IMR-90 (cell line): ENCODE measurements at regions not wholly inside any gene's neighbourhood (a gene's known extent, or its start where the extent isn't known, plus 50 kb on each side); places are given as distances from the start of the nearest gene placed in this dataset.

Experiments
- ATAC-seq: fragments of 200-7000 bp; cut with Tn5 transposase; 2 replicates; pipeline ENCODE4 v1.9.1; 2020; ENCODE audit warnings: low read depth, mild to moderate bottlenecking, moderate library complexity
- BruUV-seq: library from RNA; stranded (reverse); fragments of 400-500 nt; replicated peaks from 2 replicates; lab custom pipeline; 2021; lab: Mats Ljungman, UMichigan
- CTCF ChIA-PET: fragments of 300-600 bp; formaldehyde crosslinking; extraction: SDS; loops from one replicate; lab custom pipeline; 2021; ENCODE audit warnings: antibody characterized with exemption; lab: Yijun Ruan, JAX
- POLR2A ChIA-PET: fragments of 300-600 bp; sonication (Branson Sonifier 250); formaldehyde crosslinking; loops from one replicate; lab custom pipeline; 2022; ENCODE audit warnings: antibody characterized with exemption; ENCODE audit not compliant: unreplicated experiment; lab: Charles Lee
- DNase-seq: peaks from one replicate; pipeline ENCODE4 v3.0.0; 2013
- H2AFZ ChIP-seq: replicated peaks from 2 replicates; pipeline ENCODE3; 2013; ENCODE audit warnings: low read length, mild to moderate bottlenecking; ENCODE audit not compliant: poor library complexity
- H2AK5ac ChIP-seq: 2 replicates; pipeline ENCODE4 v1.6.1; 2013; ENCODE audit warnings: low read depth, low read length, inconsistent platforms
- H2AK9ac ChIP-seq: replicated peaks from 2 replicates; pipeline ENCODE3; 2013; ENCODE audit warnings: mild to moderate bottlenecking, low read depth, low read length, moderate library complexity; ENCODE audit not compliant: poor library complexity
- H2BK120ac ChIP-seq: 2 replicates; pipeline ENCODE4 v1.6.1; 2013; ENCODE audit warnings: low read depth, low read length, inconsistent platforms
- H2BK15ac ChIP-seq: 3 replicates; pipeline ENCODE4 v1.6.1; 2013; ENCODE audit warnings: low read depth, low read length, inconsistent platforms
- H2BK20ac ChIP-seq: 2 replicates; pipeline ENCODE4 v1.6.1; 2013; ENCODE audit warnings: low read depth, mild to moderate bottlenecking, inconsistent platforms, low read length, moderate library complexity
- H2BK5ac ChIP-seq: 2 replicates; pipeline ENCODE4 v1.6.1; 2013; ENCODE audit warnings: mild to moderate bottlenecking, low read depth, low read length, inconsistent platforms; ENCODE audit not compliant: poor library complexity, severe bottlenecking
- H3K14ac ChIP-seq: replicated peaks from 2 replicates; pipeline ENCODE4 v1.6.1; 2013; ENCODE audit warnings: low read depth, low read length, inconsistent platforms
- H3K18ac ChIP-seq: 2 replicates; pipeline ENCODE4 v1.6.1; 2013; ENCODE audit warnings: low read depth, low read length, control low read depth
- H3K23ac ChIP-seq: 2 replicates; pipeline ENCODE4 v1.6.1; 2013; ENCODE audit warnings: low read depth, low read length, inconsistent platforms
- H3K27ac ChIP-seq: 2 replicates; pipeline ENCODE4 v1.5.1; 2013; ENCODE audit warnings: mild to moderate bottlenecking, control low read depth, low read length; ENCODE audit not compliant: insufficient read depth
- H3K27me3 ChIP-seq: 2 replicates; pipeline ENCODE4 v1.6.1; 2013; ENCODE audit warnings: low read length; ENCODE audit not compliant: control insufficient read depth, insufficient read depth
- H3K36me3 ChIP-seq: 2 replicates; pipeline ENCODE4 v1.6.1; 2013; ENCODE audit warnings: low read length, mixed read lengths; ENCODE audit not compliant: control insufficient read depth, insufficient read depth
- H3K4ac ChIP-seq: 2 replicates; pipeline ENCODE4 v1.6.1; 2013; ENCODE audit warnings: low read depth, low read length, inconsistent platforms
- H3K4me1 ChIP-seq: 2 replicates; pipeline ENCODE4 v1.6.1; 2013; ENCODE audit warnings: low read length, mixed read lengths; ENCODE audit not compliant: control insufficient read depth, insufficient read depth
- H3K4me2 ChIP-seq: 2 replicates; pipeline ENCODE4 v1.6.1; 2013; ENCODE audit warnings: low read depth, mild to moderate bottlenecking, control low read depth, low read length, moderate library complexity
- H3K4me3 ChIP-seq: 2 replicates; pipeline ENCODE4 v1.5.1; 2013; ENCODE audit warnings: low read depth, mild to moderate bottlenecking, control low read depth, low read length, moderate library complexity; ENCODE audit not compliant: insufficient read depth
- H3K56ac ChIP-seq: 2 replicates; pipeline ENCODE4 v1.6.1; 2013; ENCODE audit warnings: low read length, inconsistent platforms; ENCODE audit not compliant: insufficient read depth; ENCODE audit errors: extremely low read depth
- H3K79me1 ChIP-seq, 2 experiments: 2 replicates each; pipeline ENCODE4 v1.6.1; 2013; ENCODE audit warnings: low read length in 2 of 2, inconsistent platforms in 1 of 2, low read depth in 1 of 2
- H3K9ac ChIP-seq: 2 replicates; pipeline ENCODE4 v1.6.1; 2013; ENCODE audit warnings: low read depth, low read length, control low read depth
- H3K9me1 ChIP-seq: 2 replicates; pipeline ENCODE4 v1.6.1; 2013; ENCODE audit warnings: low read length, inconsistent platforms; ENCODE audit not compliant: insufficient read depth
- H3K9me3 ChIP-seq: 2 replicates; pipeline ENCODE4 v1.6.1; 2013; ENCODE audit warnings: low read length; ENCODE audit not compliant: control insufficient read depth, insufficient read depth
- H4K20me1 ChIP-seq: 2 replicates; pipeline ENCODE4 v1.6.1; 2013; ENCODE audit warnings: low read length, inconsistent platforms; ENCODE audit not compliant: insufficient read depth
- H4K5ac ChIP-seq: 2 replicates; pipeline ENCODE4 v1.6.1; 2013; ENCODE audit warnings: mild to moderate bottlenecking, low read depth, low read length, control low read depth
- H4K8ac ChIP-seq, 2 experiments: 2 replicates each; pipeline ENCODE4 v1.6.1; 2013; ENCODE audit warnings: low read depth in 2 of 2, low read length in 2 of 2, control low read depth in 1 of 2, inconsistent platforms in 1 of 2
- H4K91ac ChIP-seq: 2 replicates; pipeline ENCODE4 v1.6.1; 2013; ENCODE audit warnings: low read depth, low read length, inconsistent platforms; ENCODE audit not compliant: insufficient read depth
- BHLHE40 ChIP-seq: fragments of 150-350 bp; IDR thresholded peaks from 2 replicates; pipeline ENCODE4 v1.6.1; 2016; ENCODE audit warnings: mild to moderate bottlenecking, low read depth, low read length
- CHD1 ChIP-seq: IDR thresholded peaks from 2 replicates; pipeline ENCODE4 v1.6.1; 2012; ENCODE audit warnings: low read depth, low read length, improper control_type of control experiment
- MXI1 ChIP-seq: IDR thresholded peaks from 2 replicates; pipeline ENCODE4 v1.6.1; 2012; ENCODE audit warnings: low read depth, mild to moderate bottlenecking, low read length, moderate library complexity, borderline replicate concordance
- NFE2L2 ChIP-seq: fragments of 150-350 bp; IDR thresholded peaks from 2 replicates; pipeline ENCODE4 v1.6.1; 2016; ENCODE audit warnings: low read depth, mild to moderate bottlenecking, low read length
- USF2 ChIP-seq: fragments of 150-350 bp; IDR thresholded peaks from 2 replicates; pipeline ENCODE4 v1.6.1; 2017; ENCODE audit warnings: mild to moderate bottlenecking, antibody characterized with exemption, low read length, low read depth
- WGBS, 2 experiments: methylation state at CpG; one replicate each; pipeline versions ENCODE4 v1.1.5 to v1.1.7; 2013; ENCODE audit warnings: missing lambda C conversion rate in 2 of 2; ENCODE audit not compliant: insufficient read length in 1 of 2; ENCODE audit errors: extremely low coverage in 2 of 2; 5-methylcytosine and 5-hydroxymethylcytosine counted together
- dilution Hi-C: fragments of 300-500 bp; cut with HindIII; formaldehyde crosslinking; loops from one replicate; pipeline ENCODE4 v1.14.3; 2018; ENCODE audit warnings: low sequenced_read_pairs; ENCODE audit not compliant: unreplicated experiment
- in situ Hi-C: fragments of 300-500 bp; cut with MboI; formaldehyde crosslinking; loops from 3 replicates; pipeline ENCODE4 v1.14.3; 2019; ENCODE audit warnings: low sequenced_read_pairs, inconsistent platforms, mixed read lengths
- intact Hi-C: fragments of 100-400 bp; cut with micrococcal nuclease; formaldehyde crosslinking; loops from 2 replicates; pipeline ENCODE4 v1.10.0; 2022

- no peak for TF ChIP-seq USF2
- TF ChIP-seq MXI1 = no peak
- no peak for TF ChIP-seq NFE2L2
- TF ChIP-seq CHD1 = no peak
- no peak for TF ChIP-seq BHLHE40
- Histone ChIP-seq H3K27ac (no peak overlapping the region), H2AK5ac (no peak overlapping the region), H2BK5ac (no peak overlapping the region), H3K4ac (no peak overlapping the region), H4K20me1 (no peaks in the 10 kb centered on the region), H3K4me2 (no peak overlapping the region), H3K4me3 (no peak overlapping the region), H3K18ac (no peak overlapping the region), H3K27me3 (no peaks in the 10 kb centered on the region), H2AFZ (no peak overlapping the region), H4K8ac (no peak overlapping the region), H2BK15ac (no peak overlapping the region), H3K9me1 (no peaks in the 10 kb centered on the region), H3K4me1 (no peaks in the 10 kb centered on the region; the same call in 1 of the 2 replicates), H3K14ac (no peak overlapping the region), H3K23ac (no peak overlapping the region), H3K79me1 (no peaks in the 10 kb centered on the region), H4K5ac (no peak overlapping the region), H2BK20ac (no peak overlapping the region), H4K91ac (no peak overlapping the region), H2AK9ac (no peak overlapping the region), H3K56ac (no peak overlapping the region), H3K36me3 (no peaks in the 10 kb centered on the region), H3K9me3 (no peaks in the 10 kb centered on the region), H3K9ac (no peak overlapping the region), H2BK120ac (no peak overlapping the region)
- ChIA-PET CTCF (no interaction called here), POLR2A (no interaction called here)
- intact Hi-C loops (no loop called here), in situ Hi-C loops (no loop called here), dilution Hi-C loops (no loop called here)
- ATAC-seq = no peak
- no peak for DNase-seq
- BruUV-seq = no TSS peak
- no CpG with 5 or more reads among the region's 3 CpGs for WGBS, 2 experiments
Observed at GRCh38 chr10:44618910-44619309, 234.0 kb upstream of the CXCL12 start.
